Activated T-cell treated with anti-CD3 and anti-CD28 coated beads for 48 hours (primary cell): ENCODE measurements at regions not wholly inside any gene's neighbourhood (a gene's known extent, or its start where the extent isn't known, plus 50 kb on each side); places are given as distances from the start of the nearest gene placed in this dataset.
"Not testable (repeated sequence)": the region's sequence is repeated elsewhere in the genome, so short reads cannot be mapped to it uniquely, and the experiment has no call there.

ENCODE experiments used
- DNase-seq: peaks from one replicate; pipeline ENCODE4 v3.0.0-alpha.2; 2020; ENCODE audit warnings: low read depth

DNA sequence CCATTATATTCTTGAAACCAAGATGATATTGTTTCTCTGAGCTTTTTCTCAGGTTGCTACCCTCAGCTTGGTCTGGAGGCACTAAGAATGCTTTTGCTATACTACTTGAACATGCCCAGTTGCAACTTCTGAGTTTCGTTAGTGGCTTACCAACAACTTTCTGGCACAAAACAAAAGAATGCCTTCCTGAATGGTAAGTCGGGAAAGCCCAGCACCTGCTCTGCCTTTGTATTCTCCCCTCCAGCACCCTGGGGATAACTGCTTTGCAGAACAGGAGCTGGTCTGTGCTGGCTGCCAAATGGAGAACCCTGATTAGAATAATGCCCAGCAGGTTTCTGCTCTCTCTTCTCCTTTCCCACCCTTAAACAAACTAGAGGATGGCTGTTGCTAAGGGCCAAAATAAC, 149.3 kb downstream of the TGFB2 start:
- DNase-seq = no peak

DNA sequence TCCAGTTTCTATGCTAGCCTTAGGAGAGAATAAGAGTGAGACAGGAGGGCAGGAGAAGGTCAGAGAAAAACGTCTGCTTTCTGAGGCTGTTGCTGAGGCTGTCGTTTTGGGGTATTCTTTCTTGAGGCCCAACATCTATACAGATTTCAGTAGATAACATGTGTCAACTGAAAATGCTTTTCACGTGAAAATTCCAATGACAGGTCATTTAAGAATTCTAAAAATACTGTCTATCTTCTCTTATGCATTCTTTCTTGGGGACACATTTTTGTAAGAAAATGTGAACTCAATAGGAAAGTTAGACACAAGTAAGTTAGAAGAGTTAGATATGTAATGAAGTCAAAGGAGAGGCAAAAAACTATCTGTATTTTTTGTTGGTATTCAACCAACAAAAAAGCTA, 150.8 kb downstream of the TGFB2 start:
- DNase-seq = no peak

DNA sequence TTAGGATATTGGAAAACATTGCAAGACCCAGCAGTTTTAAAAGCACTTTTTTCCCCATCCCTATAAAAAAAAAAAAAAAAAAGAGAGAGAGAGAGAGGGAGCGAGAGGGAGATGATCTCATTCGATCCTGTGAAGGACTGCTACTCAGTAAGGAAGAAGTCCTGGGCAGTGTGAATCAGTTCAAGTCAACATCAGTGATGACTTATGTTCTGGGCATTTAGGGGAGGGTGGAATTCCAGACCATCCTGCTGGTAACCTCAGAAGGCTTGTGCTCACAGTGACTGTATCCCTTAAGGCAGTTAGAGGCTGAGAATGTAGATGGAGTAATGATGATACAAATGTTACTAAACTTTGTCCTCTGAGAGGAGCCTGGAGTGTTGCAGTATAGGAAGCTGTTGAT, 151.4 kb downstream of the TGFB2 start:
- DNase-seq = no peak

GRCh38 chr1:218498056-218498938, 153.2 kb downstream of the TGFB2 start:
- DNase-seq = no peak

DNA sequence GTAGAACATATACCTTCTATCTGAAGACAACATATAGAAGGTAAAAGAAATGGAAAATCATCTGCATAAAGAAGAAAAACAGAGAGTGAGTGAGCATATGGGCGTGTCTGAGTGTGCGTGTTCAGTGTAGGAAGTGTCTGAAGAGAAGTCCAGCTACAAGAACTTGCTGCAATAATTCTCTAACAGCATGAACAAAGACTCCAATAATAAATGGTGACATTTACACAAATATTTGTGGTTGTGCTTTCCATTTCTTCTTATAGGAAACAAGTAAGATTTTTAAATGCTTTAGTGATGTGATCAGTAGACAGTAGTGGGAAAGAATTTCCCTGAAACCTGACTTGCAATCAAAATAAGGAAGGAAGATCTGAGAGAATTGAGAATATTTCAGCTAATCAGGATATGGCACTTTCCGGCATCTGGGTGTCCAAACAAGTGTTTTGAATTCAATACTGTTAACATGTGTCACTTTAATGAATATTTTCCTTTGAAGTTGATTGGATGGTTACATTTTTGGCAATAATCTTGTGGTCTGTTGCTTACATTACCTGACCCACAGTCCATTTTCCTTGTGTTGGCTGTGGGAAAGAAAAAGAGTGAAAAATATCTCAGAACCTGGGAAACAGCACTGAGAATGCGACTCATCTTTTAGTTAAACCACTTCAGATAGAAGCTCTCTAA, 154.0 kb downstream of the TGFB2 start:
- DNase-seq = no peak

GRCh38 chr1:218499911-218500310, 154.8 kb downstream of the TGFB2 start:
- DNase-seq = no peak

- DNase-seq = no peak
Observed at GRCh38 chr1:218501161-218501560, 156.0 kb downstream of the TGFB2 start.

DNA sequence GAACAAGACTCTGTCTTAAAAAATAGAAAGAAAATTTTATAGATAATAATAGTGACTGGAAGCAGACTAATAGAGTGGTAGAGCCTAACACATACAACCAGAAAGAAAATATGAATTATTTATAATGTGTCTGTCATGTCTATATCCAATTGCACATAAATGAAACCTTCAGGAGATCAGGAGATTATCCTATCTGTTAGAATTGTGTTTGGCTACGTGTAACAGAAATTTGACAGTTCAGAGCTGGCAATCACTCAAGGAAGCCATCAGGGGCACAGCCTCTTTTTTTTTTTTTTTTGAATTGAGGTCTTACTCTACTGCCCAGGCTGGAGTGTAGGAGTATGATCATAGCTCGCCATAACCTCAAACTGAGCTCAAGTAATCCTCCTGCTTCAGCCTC, 157.2 kb downstream of the TGFB2 start:
- no peak for DNase-seq

- no peak for DNase-seq
Observed at GRCh38 chr1:218503102-218503501, 158.0 kb downstream of the TGFB2 start.

GRCh38 chr1:218507355-218508002, 162.3 kb downstream of the TGFB2 start:
- no peak for DNase-seq

GRCh38 chr1:218510153-218510772, 165.1 kb downstream of the TGFB2 start:
- no peak for DNase-seq

- DNase-seq = no peak
Observed at GRCh38 chr1:218513328-218513727, 168.2 kb downstream of the TGFB2 start.

- DNase-seq = no peak
Observed at GRCh38 chr1:218514689-218515088, 169.6 kb downstream of the TGFB2 start.

DNA sequence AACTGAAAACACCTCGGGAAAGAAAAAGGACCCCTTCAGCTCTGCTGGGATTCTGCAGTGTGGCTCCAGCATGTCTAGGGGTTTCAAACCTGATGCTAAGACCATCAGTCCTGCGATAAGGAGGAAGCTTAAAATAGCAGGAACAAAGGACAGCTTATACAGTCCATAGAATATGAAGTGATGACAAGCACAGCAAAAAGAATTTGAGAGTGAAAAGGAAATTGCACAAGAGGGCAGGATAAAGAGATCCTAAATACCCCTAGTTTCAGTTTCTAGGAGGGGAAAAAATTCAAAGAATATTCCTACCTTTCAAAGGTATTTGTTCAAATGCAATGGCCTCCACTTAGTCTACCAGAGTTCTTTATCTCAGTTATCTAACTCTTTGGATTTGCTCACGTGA, 171.4 kb downstream of the TGFB2 start:
- no peak for DNase-seq

DNA sequence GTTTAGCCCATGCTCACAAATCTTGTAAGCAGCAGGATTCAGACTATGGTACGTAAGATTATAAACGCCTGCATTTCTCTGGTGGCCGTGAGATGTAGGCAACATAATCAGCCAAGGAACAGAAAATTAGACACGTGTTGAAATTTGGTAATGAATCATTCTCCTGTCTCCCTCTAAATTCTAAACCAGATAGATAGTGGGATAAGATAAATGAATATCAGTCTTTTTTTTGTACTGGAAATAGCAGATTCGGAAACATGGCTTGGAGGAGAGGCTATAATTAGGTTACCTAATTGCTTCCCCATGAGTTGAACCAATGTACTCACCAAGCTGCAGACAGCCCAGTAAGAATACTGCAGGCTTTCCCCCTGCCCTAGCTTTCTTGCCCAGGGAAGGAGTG, 172.3 kb downstream of the TGFB2 start:
- no peak for DNase-seq

DNA sequence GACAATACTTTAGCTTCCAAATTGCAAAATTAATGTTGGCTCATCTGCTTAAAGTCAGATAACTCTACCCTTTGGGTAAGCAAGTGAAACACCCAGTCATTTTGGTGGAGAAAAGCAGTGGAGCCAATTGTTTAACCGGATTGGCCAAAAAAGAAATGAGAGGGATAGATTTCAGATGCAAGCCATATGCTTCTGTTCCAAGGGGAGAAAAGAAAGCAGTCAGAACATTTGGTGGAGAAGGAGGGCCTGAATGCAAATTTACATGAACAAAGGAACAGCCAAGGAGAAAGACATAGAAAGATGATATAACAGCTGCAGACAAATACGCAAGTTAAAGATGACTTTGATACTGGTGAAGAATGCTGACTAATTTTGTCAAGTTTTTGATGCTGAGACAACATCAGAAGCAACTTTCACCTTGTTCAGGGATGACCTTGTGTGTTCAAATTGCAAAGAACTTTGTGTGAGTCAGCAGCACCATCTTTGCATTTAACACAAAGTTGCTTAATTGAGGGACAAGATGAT, 173.1 kb downstream of the TGFB2 start:
- DNase-seq = no peak

- not testable (repeated sequence) for DNase-seq
Observed at GRCh38 chr1:218520646-218521045, 175.5 kb downstream of the TGFB2 start.

DNA sequence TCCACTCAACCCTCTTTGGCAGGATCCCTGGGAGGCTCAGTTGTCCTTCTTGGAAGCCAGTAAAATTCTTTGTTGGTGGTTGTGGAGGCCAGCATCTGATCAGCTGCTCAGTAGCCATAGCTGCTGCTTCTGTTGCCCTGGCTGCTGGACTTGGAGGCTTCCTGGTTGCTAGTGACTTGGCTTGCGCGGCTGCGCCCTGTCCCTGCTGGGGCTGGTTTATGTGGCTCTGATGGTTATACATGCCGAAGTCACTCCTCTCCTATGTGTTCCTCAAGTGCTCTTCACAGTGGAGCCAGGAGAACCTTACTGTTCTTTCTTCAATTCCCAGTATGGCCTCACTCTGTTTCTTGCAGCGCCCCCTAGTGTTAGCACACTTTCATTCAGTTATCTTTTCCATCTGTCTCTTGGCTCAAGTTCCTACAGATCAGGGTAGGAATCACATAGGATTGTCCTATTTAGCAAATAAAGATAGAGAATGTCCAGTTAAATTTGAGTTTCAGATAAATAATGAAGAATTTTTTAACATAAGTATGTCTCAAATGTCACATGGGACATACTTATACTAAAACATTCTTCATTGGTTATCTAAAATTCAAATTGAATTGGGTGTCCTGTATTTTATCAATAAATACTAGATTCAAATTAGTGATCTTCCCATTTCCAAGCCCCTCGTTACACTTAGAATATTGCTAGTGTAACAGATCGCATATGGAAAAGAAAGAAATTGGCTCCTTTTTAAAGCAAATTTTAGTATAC, 176.5 kb downstream of the TGFB2 start:
- DNase-seq = peak; percentile 7

DNA sequence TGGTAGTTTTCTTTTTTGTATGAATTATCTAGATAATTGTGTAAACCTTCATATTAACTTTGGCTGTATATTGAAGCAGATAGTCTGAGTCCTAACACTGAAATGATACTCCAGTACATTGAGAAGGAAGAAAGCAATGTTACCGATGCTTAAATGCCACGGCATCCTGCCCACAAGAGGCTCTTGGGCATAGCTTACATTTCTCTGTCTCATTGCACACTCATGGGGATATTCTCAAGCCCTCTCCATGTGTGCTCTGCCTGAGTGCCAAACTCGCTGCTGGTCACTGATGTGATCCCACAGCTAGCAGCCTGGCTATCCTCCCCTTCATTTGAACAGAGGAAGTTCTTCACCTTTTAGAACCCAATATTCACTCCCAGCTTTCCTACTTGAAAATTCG, 179.4 kb downstream of the TGFB2 start:
- no peak for DNase-seq

DNA sequence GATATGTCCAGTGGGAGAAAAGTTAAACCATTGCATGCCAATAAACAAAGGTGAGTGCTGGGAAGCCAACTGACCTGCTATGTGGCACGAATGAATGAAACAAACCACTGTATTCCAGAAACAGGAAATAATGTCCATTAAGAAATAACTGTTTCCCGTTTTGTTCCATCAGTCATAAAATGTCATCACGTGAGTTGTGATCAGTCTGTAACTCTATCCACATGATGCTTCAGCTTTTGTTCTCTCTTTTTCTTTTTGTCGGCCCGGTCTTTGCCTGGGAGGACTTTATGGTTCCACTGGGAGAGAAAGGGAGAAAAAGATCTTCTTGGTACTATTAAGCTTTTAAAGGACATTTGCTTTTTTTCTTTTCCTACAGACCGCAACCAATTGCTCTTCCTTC, 179.9 kb downstream of the TGFB2 start:
- no peak for DNase-seq

DNA sequence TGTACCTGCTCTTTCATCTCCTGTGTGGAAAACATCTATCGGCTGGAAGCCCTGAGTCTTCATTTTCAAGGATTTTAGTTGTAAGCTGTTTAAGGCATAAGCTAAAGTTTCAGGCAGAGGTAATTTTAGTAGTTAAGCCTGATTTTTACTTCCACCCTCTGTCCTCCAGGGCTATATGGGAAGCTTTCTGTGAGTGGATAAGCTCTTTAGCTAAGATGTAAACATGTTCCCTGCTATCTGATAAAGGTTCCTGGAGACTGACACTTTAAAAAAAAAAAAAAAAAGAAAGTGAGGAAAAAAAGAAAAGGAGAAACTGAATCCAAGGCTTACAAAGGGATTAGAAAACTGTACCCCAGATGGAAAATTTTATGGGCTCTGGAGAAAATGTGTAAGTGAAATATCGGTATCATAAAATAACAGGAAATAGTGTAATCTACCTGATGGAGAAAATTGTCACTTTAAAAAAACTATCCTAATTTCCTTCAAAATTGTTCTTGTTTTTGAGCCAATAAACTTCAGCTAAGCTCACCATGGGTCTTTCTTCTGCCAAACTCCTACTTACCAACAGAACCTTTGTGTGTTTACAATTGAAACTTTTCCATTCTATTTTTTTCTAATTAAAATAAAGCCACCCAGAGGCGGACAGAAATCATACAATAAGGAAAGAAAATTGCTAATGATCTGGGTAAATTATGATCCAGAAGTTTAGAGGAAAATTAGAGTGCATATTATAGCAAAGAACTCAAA, 180.5 kb downstream of the TGFB2 start:
- DNase-seq = no peak
